HL-60 (cell line): ENCODE measurements at regions not wholly inside any gene's neighbourhood (a gene's known extent, or its start where the extent isn't known, plus 50 kb on each side); places are given as distances from the start of the nearest gene placed in this dataset.

Source experiments
- CTCF ChIP-seq: IDR thresholded peaks from one replicate; pipeline ENCODE4 v1.5.1; 2011; ENCODE audit warnings: low read length, control low read depth, inconsistent platforms; ENCODE audit not compliant: insufficient read depth
- REST ChIP-seq: IDR thresholded peaks from 2 replicates; pipeline ENCODE4 v1.6.1; 2012; ENCODE audit warnings: low read depth; ENCODE audit not compliant: insufficient replicate concordance

GRCh38 chr5:164671640-164672039 is 1166.2 kb downstream of the MAT2B start:
- TF ChIP-seq CTCF (no peak), REST (no peak)
